ENCODE measurements at regions not wholly inside any gene's neighbourhood (a gene's known extent, or its start where the extent isn't known, plus 50 kb on each side); places are given as distances from the start of the nearest gene placed in this dataset.

GRCh38 chr12:114746297-114747011 lies 62.5 kb upstream of the TBX3 start:
- H3K4me1 Mint-ChIP-seq (ENCODE audit: insufficient read depth, unreplicated experiment), result no peaks in the 10 kb centered on the region
- H3K27me3 Mint-ChIP-seq (ENCODE audit: insufficient read depth, unreplicated experiment), result no peaks in the 10 kb centered on the region
- H3K27ac Mint-ChIP-seq (ENCODE audit: low read depth, unreplicated experiment), result no peak overlapping the region
- CTCF ChIA-PET, result interaction anchor here (0.7 kb wide), 1 partner anchor 1139 kb away, joined by 4 read pairs; no protein-coding TSS in a partner anchor
- no peaks in the 10 kb centered on the region for H3K9me3 Mint-ChIP-seq (ENCODE audit: unreplicated experiment)
- no TSS peak for BruUV-seq (replicated peaks)
- no peaks in the 10 kb centered on the region for H3K36me3 Mint-ChIP-seq (ENCODE audit: insufficient read depth, unreplicated experiment)
- intact Hi-C loops (cut with micrococcal nuclease), result no loop called here
- DNase-seq (ENCODE audit: unreplicated experiment), result no peak
- TF ChIP-seq, protein P1, sequence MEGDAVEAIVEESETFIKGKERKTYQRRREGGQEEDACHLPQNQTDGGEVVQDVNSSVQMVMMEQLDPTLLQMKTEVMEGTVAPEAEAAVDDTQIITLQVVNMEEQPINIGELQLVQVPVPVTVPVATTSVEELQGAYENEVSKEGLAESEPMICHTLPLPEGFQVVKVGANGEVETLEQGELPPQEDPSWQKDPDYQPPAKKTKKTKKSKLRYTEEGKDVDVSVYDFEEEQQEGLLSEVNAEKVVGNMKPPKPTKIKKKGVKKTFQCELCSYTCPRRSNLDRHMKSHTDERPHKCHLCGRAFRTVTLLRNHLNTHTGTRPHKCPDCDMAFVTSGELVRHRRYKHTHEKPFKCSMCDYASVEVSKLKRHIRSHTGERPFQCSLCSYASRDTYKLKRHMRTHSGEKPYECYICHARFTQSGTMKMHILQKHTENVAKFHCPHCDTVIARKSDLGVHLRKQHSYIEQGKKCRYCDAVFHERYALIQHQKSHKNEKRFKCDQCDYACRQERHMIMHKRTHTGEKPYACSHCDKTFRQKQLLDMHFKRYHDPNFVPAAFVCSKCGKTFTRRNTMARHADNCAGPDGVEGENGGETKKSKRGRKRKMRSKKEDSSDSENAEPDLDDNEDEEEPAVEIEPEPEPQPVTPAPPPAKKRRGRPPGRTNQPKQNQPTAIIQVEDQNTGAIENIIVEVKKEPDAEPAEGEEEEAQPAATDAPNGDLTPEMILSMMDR (IDR thresholded peaks at IDR 0.05; ENCODE audit: unreplicated experiment), result no peak
- no peak overlapping the region for H3K4me3 Mint-ChIP-seq (ENCODE audit: unreplicated experiment)
- POLR2A ChIA-PET, result no interaction called here

DNA sequence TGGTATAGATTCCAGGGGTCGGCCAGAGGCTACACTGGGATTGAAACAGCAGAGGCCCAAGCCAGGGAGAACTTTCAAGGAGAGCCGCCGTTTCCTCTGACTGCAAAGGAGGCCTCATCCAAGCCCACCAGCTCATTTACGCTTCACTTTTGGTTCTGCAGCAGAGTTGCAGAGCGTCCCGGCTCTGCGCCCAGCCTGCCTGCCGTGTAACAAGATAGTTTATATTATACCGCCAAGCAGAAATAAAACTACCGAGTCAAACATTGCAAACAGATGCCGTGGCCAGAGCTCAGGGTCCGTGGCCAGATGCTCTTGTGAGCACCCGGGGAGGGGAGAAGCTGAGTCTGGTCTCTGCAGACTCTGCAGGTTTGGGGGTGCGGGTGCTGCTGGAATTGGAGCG lies 60.7 kb upstream of the TBX3 start:
- Mint-ChIP-seq H3K27ac (ENCODE audit: low read depth, unreplicated experiment) (no peak overlapping the region), H3K4me3 (ENCODE audit: unreplicated experiment) (no peak overlapping the region), H3K9me3 (ENCODE audit: unreplicated experiment) (no peaks in the 10 kb centered on the region), H3K4me1 (ENCODE audit: insufficient read depth, unreplicated experiment) (no peaks in the 10 kb centered on the region), H3K27me3 (ENCODE audit: insufficient read depth, unreplicated experiment) (no peaks in the 10 kb centered on the region), H3K36me3 (ENCODE audit: insufficient read depth, unreplicated experiment) (no peaks in the 10 kb centered on the region)
- CTCF ChIA-PET, result interaction anchor here (0.6 kb wide), 2 partner anchors 31 to 78 kb away, joined by 3 to 5 read pairs; no protein-coding TSS in a partner anchor
- BruUV-seq (replicated peaks), result no TSS peak
- no peak for DNase-seq (ENCODE audit: unreplicated experiment)
- intact Hi-C loops (cut with micrococcal nuclease), result no loop called here
- POLR2A ChIA-PET, result no interaction called here
- TF ChIP-seq, protein P1 (IDR thresholded peaks at IDR 0.05; ENCODE audit: unreplicated experiment), result no peak

DNA sequence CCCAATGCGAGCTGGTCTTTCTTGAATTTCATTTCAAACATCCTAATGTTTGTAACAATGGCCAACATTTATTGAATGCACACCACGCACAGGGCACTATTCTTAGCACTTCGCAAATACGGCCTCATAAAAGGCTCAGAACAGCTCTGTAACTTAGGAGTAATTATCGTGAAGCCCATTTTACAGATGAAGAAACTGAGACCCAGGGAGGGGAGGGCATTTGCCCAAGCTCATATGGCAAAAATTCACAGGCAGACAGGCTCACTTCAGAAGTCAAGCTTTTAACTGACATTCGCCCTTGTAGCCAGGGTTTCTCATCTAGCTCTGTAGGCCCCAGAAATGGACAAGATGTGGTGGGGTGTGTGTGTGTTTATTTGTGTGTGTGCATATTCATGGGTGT lies 60.3 kb upstream of the TBX3 start:
- Mint-ChIP-seq H3K27ac (ENCODE audit: low read depth, unreplicated experiment) (no peak overlapping the region), H3K4me3 (ENCODE audit: unreplicated experiment) (no peak overlapping the region), H3K9me3 (ENCODE audit: unreplicated experiment) (no peaks in the 10 kb centered on the region), H3K36me3 (ENCODE audit: insufficient read depth, unreplicated experiment) (no peaks in the 10 kb centered on the region), H3K27me3 (ENCODE audit: insufficient read depth, unreplicated experiment) (no peaks in the 10 kb centered on the region), H3K4me1 (ENCODE audit: insufficient read depth, unreplicated experiment) (no peaks in the 10 kb centered on the region)
- DNase-seq (ENCODE audit: unreplicated experiment), result no peak
- CTCF ChIA-PET, result interaction anchor here (0.6 kb wide), 2 partner anchors 31 to 78 kb away, joined by 3 to 5 read pairs; no protein-coding TSS in a partner anchor
- POLR2A ChIA-PET, result no interaction called here
- intact Hi-C loops (cut with micrococcal nuclease), result no loop called here
- no TSS peak for BruUV-seq (replicated peaks)
- TF ChIP-seq, protein P1 (IDR thresholded peaks at IDR 0.05; ENCODE audit: unreplicated experiment), result no peak

DNA sequence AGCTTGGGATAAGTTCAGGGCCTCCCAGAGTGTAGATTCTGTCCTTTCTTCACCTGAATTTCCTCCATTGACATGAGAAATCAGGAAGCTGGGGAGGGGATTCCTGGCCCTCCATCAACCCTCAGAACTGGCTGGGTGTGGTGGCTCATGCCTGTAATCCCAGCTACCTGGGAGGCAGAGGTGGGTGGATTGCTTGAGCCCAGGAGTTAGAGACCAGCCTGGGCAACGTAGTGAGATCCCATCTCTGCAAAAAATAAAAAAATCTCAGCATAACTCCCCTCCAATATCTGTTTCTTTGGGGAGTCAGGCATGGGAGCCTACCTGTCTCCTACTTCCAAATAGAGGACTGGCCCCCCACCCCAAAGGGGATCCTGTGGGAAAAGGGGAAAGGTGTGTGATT lies 59.8 kb upstream of the TBX3 start:
- POLR2A ChIA-PET, result no interaction called here
- intact Hi-C loops (cut with micrococcal nuclease), result no loop called here
- CTCF ChIA-PET, result no interaction called here
- no peaks in the 10 kb centered on the region for H3K9me3 Mint-ChIP-seq (ENCODE audit: unreplicated experiment)
- no TSS peak for BruUV-seq (replicated peaks)
- TF ChIP-seq, protein P1 (IDR thresholded peaks at IDR 0.05; ENCODE audit: unreplicated experiment), result no peak
- DNase-seq (ENCODE audit: unreplicated experiment), result no peak
- H3K36me3 Mint-ChIP-seq (ENCODE audit: insufficient read depth, unreplicated experiment), result no peaks in the 10 kb centered on the region
- no peaks in the 10 kb centered on the region for H3K27me3 Mint-ChIP-seq (ENCODE audit: insufficient read depth, unreplicated experiment)
- no peak overlapping the region for H3K27ac Mint-ChIP-seq (ENCODE audit: low read depth, unreplicated experiment)
- no peak overlapping the region for H3K4me3 Mint-ChIP-seq (ENCODE audit: unreplicated experiment)
- no peaks in the 10 kb centered on the region for H3K4me1 Mint-ChIP-seq (ENCODE audit: insufficient read depth, unreplicated experiment)
